Prostate gland (tissue), 2 donors: ENCODE measurements at regions not wholly inside any gene's neighbourhood (a gene's known extent, or its start where the extent isn't known, plus 50 kb on each side); places are given as distances from the start of the nearest gene placed in this dataset.

ENCODE experiments used
- POLR2A ChIP-seq: fragments of 450-650 bp; IDR thresholded peaks from one replicate; pipeline ENCODE4 v1.6.1; 2016; ENCODE audit warnings: antibody characterized with exemption, mild to moderate bottlenecking
- POLR2AphosphoS5 ChIP-seq: sonication (generic); formaldehyde crosslinking; IDR thresholded peaks from one replicate; pipeline ENCODE4 v1.6.1; 2017; ENCODE audit warnings: antibody characterized with exemption
- TF ChIP-seq, protein P1 (sequence below), 4 experiments: fragments of 200-600 bp in 2 of 4; fragments of 450-650 bp in 2 of 4; sonication (generic) in 2 of 4; IDR thresholded peaks; 1 replicate in 3 of 4; 2 replicates in 1 of 4; pipeline ENCODE4 v1.5.1; 2016 to 2019; ENCODE audit warnings: antibody characterized with exemption in 4 of 4, mild to moderate bottlenecking in 2 of 4, moderate library complexity in 2 of 4

GRCh38 chr16:29146266-29146665 lies 161.4 kb downstream of the LAT start:
- no peak for TF ChIP-seq POLR2A
- TF ChIP-seq, protein P1, sequence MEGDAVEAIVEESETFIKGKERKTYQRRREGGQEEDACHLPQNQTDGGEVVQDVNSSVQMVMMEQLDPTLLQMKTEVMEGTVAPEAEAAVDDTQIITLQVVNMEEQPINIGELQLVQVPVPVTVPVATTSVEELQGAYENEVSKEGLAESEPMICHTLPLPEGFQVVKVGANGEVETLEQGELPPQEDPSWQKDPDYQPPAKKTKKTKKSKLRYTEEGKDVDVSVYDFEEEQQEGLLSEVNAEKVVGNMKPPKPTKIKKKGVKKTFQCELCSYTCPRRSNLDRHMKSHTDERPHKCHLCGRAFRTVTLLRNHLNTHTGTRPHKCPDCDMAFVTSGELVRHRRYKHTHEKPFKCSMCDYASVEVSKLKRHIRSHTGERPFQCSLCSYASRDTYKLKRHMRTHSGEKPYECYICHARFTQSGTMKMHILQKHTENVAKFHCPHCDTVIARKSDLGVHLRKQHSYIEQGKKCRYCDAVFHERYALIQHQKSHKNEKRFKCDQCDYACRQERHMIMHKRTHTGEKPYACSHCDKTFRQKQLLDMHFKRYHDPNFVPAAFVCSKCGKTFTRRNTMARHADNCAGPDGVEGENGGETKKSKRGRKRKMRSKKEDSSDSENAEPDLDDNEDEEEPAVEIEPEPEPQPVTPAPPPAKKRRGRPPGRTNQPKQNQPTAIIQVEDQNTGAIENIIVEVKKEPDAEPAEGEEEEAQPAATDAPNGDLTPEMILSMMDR (IDR thresholded peaks at IDR 0.05) = no peak
- no peak for TF ChIP-seq POLR2AphosphoS5
